PFSK-1 (cell line): ENCODE measurements at regions not wholly inside any gene's neighbourhood (a gene's known extent, or its start where the extent isn't known, plus 50 kb on each side); places are given as distances from the start of the nearest gene placed in this dataset.

Experiments
- FOXP2 ChIP-seq: optimal IDR thresholded peaks from 2 replicates; pipeline ENCODE3; 2011; ENCODE audit warnings: borderline replicate concordance, control low read depth, inconsistent platforms; ENCODE audit not compliant: insufficient read depth; ENCODE audit errors: extremely low read length, extremely low read depth
- POLR2AphosphoS5 ChIP-seq: IDR thresholded peaks from 2 replicates; pipeline ENCODE4 v1.6.1; 2012; ENCODE audit warnings: low read depth, mild to moderate bottlenecking, control low read depth, low read length, moderate library complexity
- REST ChIP-seq, 2 experiments: IDR thresholded peaks; 2 replicates each; pipeline versions ENCODE4 v1.6.1 to v1.8.0; 2011 to 2012; ENCODE audit warnings: low read depth in 2 of 2, low read length in 2 of 2, control low read depth in 1 of 2, inconsistent platforms in 1 of 2, mild to moderate bottlenecking in 1 of 2, moderate library complexity in 1 of 2; ENCODE audit not compliant: insufficient read depth in 1 of 2
- SIN3A ChIP-seq: IDR thresholded peaks from 2 replicates; pipeline ENCODE4 v1.6.1; 2012; ENCODE audit warnings: mild to moderate bottlenecking, low read length, moderate library complexity, borderline replicate concordance; ENCODE audit not compliant: insufficient read depth
- TAF1 ChIP-seq: IDR thresholded peaks from 2 replicates; pipeline ENCODE4 v1.6.1; 2012; ENCODE audit warnings: low read length, control low read depth, borderline replicate concordance; ENCODE audit not compliant: insufficient read depth

DNA sequence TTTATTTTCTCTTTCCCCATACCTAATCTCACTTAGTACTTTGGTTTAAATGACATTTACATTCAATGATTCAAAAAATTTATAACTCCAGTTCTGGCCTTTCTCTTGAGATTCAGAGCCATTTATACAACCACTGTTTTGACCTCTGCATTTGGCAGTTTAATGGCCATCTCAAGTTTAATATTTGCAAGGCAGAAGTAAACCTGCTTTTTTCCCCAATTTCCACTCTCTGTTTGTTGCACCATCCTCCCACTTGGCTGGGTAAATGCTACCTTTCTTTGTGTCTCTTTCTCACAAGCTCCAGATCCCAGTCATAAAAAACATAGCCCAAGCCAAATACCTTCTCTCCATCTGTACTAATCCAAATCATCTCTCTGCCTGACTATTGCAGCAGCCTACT, 315.2 kb upstream of the MTPN start:
- TF ChIP-seq REST (IDR thresholded peaks at IDR 0.05; ENCODE audit: insufficient read depth in 1 of 2, low read depth in 2 of 2, low read length in 2 of 2), result no peak

GRCh38 chr7:136290351-136290750, 313.2 kb upstream of the MTPN start:
- TF ChIP-seq FOXP2 (no peak), POLR2AphosphoS5 (no peak), TAF1 (no peak), SIN3A (no peak), REST (IDR thresholded peaks at IDR 0.05; ENCODE audit: insufficient read depth in 1 of 2, low read depth in 2 of 2, low read length in 2 of 2) (no peak)

GRCh38 chr7:136278057-136278456, 300.9 kb upstream of the MTPN start:
- no peak for TF ChIP-seq POLR2AphosphoS5
- no peak for TF ChIP-seq TAF1
- TF ChIP-seq REST (IDR thresholded peaks at IDR 0.05; ENCODE audit: insufficient read depth in 1 of 2, low read depth in 2 of 2, low read length in 2 of 2), result no peak
- TF ChIP-seq FOXP2, result no peak

- TF ChIP-seq TAF1 (no peak), REST (IDR thresholded peaks at IDR 0.05; ENCODE audit: insufficient read depth in 1 of 2, low read depth in 2 of 2, low read length in 2 of 2) (no peak), POLR2AphosphoS5 (no peak), SIN3A (no peak), FOXP2 (no peak)
These were observed 298.6 kb upstream of the MTPN start for GRCh38 chr7:136275794-136276193.

DNA sequence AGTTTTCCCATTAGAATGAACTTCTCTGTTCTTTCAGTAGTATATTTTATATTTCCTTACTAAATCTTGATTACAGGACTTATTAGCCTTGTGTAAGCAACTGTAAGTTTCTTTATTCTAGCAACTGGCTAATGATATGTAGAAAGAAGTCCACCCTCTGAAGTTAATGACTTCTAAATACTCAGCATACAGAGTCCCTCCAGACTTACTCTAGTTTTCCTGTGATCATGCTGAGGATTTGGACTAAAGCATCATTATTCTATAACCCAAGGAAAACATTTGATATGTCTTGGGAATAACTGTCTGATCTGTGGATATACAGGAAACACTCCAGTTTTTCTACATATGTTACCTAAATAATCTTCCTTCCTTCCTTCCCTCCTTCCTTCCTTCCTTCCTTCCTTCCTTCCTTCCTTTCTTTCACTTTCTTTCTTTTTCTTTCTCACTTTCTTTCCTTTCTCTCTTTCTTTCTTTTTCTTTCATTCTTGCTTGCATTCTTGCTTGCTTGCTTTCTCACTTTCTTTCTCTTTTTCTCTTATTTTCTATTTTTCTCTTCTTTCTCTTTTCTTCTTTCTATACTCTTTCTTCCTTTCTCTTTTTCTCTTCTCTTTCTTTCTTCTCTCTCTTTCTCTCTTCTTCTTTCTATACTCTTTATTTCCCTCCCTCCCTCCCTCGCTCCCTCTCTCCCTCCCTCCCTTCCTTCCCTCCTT, 297.6 kb upstream of the MTPN start:
- TF ChIP-seq POLR2AphosphoS5 (no peak), FOXP2 (no peak), SIN3A (no peak), REST (IDR thresholded peaks at IDR 0.05; ENCODE audit: insufficient read depth in 1 of 2, low read depth in 2 of 2, low read length in 2 of 2) (no peak), TAF1 (no peak)
